Right kidney (tissue), 1 donor: ENCODE measurements at regions not wholly inside any gene's neighbourhood (a gene's known extent, or its start where the extent isn't known, plus 50 kb on each side); places are given as distances from the start of the nearest gene placed in this dataset.

Source experiments
- DNase-seq: peaks from one replicate; pipeline ENCODE4 v3.0.0-alpha.2; 2016

DNA sequence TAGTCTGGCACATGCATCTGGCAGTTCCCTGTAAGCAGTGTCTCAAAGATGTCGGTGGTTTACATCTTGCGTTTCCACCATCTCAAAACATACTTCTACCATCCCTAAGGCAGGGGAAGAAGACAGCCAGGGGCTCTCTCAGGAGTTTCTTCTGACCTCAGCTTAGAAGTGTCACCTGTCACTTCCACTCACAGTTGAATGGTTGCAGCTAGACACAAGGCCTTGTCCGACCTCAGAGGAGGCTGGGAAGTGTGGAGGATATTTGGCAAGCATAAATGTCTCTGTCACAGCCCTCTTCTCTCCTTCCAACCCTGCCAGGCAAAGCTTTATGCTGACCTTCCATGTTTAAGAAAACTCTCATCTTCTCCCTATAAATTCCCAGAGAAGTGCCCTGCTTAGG lies 193.3 kb downstream of the HERPUD2 start:
- no peak for DNase-seq

- DNase-seq, result no peak
These were observed 195.7 kb downstream of the HERPUD2 start for GRCh38 chr7:35499226-35499625.

- DNase-seq, result no peak
These were observed 196.5 kb downstream of the HERPUD2 start for GRCh38 chr7:35498416-35498815.

- no peak for DNase-seq
These were observed 199.1 kb downstream of the HERPUD2 start for GRCh38 chr7:35495844-35496243.

GRCh38 chr7:35495377-35495776 lies 199.6 kb downstream of the HERPUD2 start:
- no peak for DNase-seq

- DNase-seq, result no peak
These were observed 200.5 kb downstream of the HERPUD2 start for GRCh38 chr7:35494407-35494806.

GRCh38 chr7:35492451-35493175 lies 202.3 kb downstream of the HERPUD2 start:
- no peak for DNase-seq

- DNase-seq, result no peak
These were observed 203.7 kb downstream of the HERPUD2 start for GRCh38 chr7:35491233-35491632.

- DNase-seq, result no peak
These were observed 207.1 kb downstream of the HERPUD2 start for GRCh38 chr7:35487841-35488240.

- DNase-seq, result no peak
These were observed 207.5 kb downstream of the HERPUD2 start for GRCh38 chr7:35487402-35487801.

DNA sequence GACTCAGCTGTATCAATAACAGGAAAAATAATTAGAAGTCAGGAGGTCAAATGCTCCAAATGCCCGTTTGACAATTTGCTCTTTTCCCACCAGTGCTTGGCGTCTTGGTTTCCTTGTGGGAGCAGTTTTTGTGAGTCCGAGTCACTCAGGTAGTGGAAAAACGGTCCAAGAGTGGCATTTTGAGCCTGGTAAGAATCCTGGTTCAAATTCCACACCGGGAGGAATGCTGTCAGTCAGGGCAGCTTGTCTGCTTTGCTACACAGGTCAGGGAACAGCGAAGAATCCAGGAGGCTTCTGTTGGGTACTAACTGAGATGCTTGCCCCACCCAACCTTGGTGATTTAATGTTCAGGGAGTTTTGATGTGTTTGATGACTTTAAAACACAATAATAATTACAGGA lies 209.5 kb downstream of the HERPUD2 start:
- no peak for DNase-seq

DNA sequence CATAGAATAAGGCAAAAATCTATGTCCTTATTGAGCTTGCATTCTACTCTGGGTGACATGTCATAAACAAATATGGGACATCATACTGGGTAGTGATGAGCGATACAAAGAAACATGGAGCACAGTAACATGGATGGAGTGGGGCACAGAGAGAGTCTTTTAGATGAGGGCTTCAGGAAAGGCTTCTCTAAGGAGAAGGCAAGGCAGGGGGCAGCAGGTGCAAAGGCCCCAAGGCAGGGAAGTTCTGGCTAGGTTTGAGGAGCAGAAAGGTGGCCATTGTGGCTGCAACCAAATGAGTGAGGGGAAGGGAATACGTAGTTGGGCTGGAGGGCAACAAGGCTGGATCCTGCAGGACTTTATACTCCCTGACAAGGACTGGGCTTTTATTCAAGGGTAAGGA lies 211.4 kb downstream of the HERPUD2 start:
- no peak for DNase-seq

DNA sequence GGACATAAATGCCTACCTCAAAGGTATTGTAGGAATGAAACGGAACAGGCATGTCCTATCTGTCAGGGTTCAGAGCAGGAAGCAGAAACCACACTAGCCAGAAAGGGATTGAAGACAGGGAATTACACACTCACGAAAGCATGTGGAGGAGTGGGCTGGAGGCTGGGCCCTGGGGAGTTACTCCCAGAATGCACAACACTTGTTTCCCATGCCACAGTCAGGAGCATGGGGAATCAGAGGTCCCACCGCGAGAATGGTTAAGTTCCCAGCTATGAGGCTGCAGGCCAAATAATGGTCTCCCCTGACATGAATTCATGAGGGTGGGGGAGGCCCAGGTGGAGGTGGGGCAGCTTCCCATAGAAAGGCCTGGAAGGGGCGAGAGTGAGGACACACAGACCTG lies 212.7 kb downstream of the HERPUD2 start:
- DNase-seq, result no peak

DNA sequence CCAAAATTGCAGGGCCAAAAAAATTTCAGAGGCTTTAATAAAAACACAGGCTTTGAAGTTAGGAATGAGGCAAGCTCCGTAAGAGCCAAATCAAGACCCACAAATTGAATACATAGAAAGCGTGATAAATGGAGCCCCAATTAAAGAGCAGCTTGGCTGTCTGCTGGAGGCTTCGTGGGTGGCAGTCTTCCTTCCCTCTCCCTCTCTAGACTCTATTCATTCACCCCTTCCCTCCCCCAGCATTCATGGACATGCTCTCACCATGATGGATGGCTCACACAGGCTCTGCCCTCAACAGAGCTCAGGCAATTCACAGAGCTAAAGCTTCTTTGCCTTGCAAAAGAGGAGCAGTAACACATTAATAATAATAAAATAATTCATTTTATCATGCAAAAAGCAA lies 214.1 kb downstream of the HERPUD2 start:
- DNase-seq, result no peak

DNA sequence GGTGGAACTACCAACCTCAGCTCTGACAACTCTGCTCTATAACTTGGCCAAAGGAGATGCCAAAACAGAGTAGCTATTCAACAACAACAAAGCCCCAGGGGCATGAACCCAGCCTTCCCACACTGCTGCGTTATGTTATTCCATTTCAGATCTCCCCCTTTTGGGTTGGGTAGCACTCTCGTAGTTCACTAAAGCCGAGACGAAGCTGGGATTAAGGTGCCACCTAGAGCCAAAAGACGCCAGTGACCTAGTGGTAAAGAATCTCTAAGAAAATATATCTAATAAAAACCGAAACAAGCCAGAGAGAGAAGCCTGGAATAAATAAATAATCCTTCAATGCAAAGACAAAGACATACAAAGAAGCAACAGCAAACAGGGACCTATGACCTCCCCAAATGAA lies 217.3 kb downstream of the HERPUD2 start:
- DNase-seq, result no peak

DNA sequence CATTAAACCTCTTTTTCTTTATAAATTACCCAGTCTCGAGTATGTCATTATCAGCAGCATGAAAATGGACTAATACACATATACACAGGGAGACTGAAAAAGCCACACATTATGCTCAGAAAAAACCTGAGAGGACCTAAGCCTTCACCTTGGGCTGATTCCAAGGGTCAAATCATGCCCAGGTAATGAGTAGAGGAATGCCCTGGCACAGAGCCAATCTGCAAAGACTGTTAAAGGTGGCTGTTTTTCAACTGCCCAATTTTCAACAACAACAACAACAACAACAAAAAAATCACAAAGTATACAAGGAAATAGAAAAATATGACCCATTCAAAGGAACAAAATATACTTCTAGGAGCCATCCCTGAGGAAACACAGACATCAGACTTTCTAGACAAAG lies 220.2 kb upstream of the TBX20 start:
- no peak for DNase-seq

GRCh38 chr7:35468606-35469005 lies 214.7 kb upstream of the TBX20 start:
- DNase-seq, result no peak

GRCh38 chr7:35467456-35467978 lies 213.6 kb upstream of the TBX20 start:
- DNase-seq, result no peak

DNA sequence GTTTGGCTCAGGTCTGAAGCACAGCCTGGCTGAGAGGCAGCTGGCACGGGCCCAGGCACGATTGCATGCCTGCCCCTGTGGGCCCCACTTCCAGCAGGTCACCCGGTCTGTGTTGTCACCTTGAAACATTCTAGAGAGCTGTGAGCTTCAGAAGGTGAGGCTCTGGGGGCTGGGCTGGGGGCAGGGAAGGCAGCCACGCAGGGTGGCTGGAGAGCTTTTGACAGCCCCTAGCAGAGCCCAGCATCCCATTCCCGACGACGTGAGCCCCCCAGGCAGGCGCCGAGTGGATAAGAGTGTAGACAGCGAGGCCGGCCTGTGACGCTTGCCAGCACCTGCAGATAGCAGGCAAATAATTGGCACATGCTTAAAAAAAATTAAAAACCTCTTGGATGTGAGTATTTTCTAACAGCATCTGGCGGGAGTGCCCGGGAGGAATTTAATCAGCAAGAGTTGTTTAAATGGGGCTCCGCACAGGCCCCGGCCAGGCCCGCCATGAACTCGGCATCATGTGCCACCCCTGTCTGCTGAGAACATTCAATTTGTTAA lies 212.0 kb upstream of the TBX20 start:
- no peak for DNase-seq

DNA sequence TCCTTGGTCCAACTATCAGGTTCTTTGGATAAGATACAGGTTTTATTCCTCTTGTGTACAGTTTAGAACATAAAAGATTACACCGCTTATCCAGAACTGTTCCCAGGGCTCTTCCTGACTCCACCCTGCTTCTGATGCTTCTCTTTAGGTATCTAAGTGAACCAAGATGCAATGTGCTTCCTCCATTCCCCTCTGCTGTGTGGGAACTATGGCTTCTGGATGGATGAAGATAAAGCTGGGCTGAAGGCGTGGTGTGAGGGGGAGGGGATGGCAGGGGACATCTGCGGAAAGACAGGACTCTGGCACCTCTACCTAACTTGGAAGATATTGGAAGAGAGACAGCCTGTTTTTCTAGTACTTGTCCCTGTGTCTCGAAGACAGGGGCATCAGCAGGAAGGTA lies 209.9 kb upstream of the TBX20 start:
- no peak for DNase-seq

- DNase-seq, result no peak
These were observed 209.3 kb upstream of the TBX20 start for GRCh38 chr7:35463176-35463700.

DNA sequence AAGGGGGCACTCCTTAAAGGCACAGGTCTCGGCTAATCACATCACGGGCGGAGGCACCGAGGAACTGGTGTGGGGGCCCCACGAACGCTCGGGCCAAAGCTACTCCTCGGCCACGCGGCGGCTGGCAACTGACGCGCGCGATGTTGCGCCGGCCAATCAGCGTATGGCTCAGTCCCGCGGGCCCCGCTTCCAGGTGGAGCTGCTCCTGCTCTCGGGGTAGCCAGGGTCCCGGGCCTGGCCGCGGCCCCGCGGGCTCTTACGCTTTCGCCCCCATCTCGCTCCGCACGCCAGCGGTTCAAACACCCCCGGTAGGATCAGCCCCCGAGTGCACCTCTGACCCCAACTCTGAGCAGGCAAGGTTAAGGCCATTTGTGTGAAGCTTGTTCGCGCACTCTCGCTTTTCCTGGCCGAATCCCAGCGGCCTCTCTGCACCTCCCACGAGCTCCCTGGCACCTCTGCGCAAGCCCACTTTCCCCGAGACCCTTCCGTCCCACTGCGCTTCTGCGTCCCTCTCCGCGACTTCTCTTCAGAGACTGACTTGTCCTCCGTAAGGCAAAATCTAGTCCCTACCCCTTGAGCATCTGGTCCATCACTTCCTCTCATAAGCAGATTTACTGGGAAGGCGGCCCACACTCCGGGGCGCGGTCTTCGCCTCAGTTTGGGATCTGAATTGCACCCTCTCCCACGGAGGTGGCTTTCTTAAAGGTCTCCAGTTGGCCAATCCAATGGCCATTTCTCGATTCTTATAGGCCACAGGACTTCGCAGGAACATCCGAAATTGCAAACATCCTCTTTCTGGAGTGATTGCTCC lies 200.9 kb upstream of the TBX20 start:
- peak; percentile 47 for DNase-seq
